Cardiac fibroblast (primary cell): ENCODE measurements at regions not wholly inside any gene's neighbourhood (a gene's known extent, or its start where the extent isn't known, plus 50 kb on each side); places are given as distances from the start of the nearest gene placed in this dataset.
"Not testable (repeated sequence)": the region's sequence is repeated elsewhere in the genome, so short reads cannot be mapped to it uniquely, and the experiment has no call there.

Source experiments
- DNase-seq, 2 donors: peaks; one replicate each; pipeline versions ENCODE4 v3.0.0 to v3.0.0-alpha.2; 2010; ENCODE audit warnings: low read depth in 2 of 2
- H3K4me3 ChIP-seq, 2 donors: replicated peaks in 1 of 2; 1 replicate in 1 of 2; 2 replicates in 1 of 2; pipeline ENCODE4 v1.5.1; 2011; ENCODE audit warnings: low read depth in 2 of 2, low read length in 2 of 2, mild to moderate bottlenecking in 2 of 2, moderate library complexity in 1 of 2
- TF ChIP-seq, protein P1 (sequence below): IDR thresholded peaks from one replicate; pipeline ENCODE4 v1.5.1; 2011; ENCODE audit warnings: low read depth, mild to moderate bottlenecking, low read length, inconsistent platforms

DNA sequence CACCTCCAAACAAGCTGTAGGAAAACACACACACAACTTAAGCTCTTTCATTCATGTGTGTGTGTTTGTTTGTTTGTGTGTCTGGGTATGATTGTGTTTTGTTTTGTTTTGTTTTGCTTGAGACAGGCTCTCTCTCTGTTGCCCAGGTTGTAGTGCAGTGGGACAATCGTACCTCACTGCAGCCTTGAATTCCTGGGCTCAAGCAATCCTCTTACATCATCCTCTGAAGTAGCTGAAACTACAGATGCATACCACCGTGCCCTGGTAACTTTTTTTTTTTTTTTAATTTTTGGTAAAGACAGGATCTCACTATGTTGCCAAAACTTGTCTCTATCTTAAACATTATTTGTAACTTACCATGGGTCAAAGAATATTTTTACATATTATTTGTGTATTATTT is 431.7 kb downstream of the SLITRK1 start:
- no peak overlapping the region for H3K4me3 ChIP-seq
- peak in 1 of 2 donors; percentile 7 for DNase-seq
- TF ChIP-seq, protein P1, sequence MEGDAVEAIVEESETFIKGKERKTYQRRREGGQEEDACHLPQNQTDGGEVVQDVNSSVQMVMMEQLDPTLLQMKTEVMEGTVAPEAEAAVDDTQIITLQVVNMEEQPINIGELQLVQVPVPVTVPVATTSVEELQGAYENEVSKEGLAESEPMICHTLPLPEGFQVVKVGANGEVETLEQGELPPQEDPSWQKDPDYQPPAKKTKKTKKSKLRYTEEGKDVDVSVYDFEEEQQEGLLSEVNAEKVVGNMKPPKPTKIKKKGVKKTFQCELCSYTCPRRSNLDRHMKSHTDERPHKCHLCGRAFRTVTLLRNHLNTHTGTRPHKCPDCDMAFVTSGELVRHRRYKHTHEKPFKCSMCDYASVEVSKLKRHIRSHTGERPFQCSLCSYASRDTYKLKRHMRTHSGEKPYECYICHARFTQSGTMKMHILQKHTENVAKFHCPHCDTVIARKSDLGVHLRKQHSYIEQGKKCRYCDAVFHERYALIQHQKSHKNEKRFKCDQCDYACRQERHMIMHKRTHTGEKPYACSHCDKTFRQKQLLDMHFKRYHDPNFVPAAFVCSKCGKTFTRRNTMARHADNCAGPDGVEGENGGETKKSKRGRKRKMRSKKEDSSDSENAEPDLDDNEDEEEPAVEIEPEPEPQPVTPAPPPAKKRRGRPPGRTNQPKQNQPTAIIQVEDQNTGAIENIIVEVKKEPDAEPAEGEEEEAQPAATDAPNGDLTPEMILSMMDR = no peak

DNA sequence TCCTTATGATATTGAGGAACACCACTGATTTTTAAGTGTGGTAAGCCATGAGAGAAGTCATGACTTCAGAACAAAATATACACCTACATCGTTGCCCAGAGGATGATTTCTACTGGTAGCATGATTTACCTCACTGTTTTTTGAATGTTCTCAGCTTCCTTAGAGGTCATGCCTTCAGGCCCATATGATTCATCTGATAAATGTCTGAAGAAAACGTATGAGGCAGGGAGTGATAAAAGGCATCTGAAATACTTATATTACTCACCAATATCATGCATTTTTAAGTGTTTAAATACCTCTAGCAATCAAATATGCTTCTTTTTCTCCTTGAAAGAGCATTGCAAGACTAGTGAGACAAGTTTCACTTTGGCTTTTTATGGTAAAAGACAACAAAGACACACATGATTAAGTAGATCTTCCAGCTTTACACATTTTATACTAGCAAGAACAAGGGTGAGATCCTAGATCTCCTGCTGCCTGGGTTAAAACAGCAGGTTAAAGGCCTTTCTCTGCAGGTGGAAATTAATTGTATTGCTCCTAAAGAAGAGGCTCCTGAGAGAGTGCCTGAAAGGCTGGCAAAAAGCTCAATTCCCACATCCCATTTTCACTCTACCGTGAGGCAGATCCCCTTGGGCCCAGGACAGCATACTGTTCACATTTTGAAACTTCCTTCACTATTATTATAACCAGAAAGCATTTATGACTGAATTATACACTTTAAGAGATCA is 432.4 kb downstream of the SLITRK1 start:
- TF ChIP-seq, protein P1 = no peak
- no peak overlapping the region for H3K4me3 ChIP-seq
- DNase-seq = peak; percentile 12 to 53

DNA sequence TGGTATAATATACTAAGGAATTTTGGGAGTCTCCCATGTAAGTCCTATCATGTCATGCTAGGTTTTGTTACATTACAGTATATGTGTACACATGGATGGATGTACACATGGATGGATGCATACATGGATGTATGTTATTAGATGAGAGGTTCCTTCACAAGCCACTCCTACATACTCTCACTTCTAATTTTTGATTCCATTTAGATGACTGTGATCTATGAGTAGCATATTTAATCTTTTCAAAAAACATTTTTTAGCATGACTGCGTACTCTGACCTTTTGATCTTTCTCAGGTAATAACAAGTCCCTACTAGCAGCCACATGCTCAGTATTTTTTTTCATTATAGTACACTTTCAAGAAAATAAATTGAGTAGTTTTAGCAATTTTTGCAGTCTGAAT is 441.8 kb downstream of the SLITRK1 start:
- TF ChIP-seq, protein P1 = no peak
- H3K4me3 ChIP-seq = no peak overlapping the region
- no peak for DNase-seq

DNA sequence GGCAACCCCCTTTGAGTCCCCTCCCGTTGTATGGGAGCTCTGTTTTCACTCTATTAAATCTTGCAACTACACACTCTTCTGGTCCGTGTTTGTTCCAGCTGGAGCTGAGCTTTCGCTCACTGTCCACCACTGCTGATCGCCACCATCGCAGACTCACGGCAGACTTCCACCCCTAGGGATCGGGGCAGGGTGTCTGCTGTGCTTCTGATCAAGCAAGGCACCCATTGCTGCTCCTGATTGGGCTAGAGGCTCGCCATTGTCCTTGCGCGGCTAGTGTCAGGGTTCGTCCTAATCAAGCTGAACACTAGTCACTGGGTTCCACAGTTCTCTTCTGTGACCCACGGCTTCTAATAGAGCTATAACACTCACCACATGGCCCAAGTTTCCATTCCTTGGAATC is 442.8 kb downstream of the SLITRK1 start:
- DNase-seq, H3K4me3 ChIP-seq: not testable (repeated sequence)

DNA sequence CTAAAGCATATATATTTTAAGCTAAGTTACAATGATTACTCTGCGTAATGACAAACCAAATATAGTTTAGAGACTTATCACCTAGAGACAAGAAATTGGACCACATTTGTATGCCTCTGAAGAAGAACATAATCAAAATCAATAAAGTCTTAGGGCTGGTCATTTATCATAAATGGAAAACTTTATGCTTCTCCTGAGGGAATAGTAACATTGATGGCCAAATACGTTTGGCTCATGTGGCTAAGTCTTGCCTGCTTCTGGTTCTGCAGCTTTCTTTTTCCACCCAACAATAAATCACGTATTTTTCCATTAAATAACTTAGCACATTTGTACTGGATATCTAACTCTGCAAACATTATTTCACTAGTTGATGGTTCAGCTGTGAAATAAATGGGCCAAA is 458.4 kb downstream of the SLITRK1 start:
- DNase-seq = no peak
- no peak overlapping the region for H3K4me3 ChIP-seq
- TF ChIP-seq, protein P1 = no peak

DNA sequence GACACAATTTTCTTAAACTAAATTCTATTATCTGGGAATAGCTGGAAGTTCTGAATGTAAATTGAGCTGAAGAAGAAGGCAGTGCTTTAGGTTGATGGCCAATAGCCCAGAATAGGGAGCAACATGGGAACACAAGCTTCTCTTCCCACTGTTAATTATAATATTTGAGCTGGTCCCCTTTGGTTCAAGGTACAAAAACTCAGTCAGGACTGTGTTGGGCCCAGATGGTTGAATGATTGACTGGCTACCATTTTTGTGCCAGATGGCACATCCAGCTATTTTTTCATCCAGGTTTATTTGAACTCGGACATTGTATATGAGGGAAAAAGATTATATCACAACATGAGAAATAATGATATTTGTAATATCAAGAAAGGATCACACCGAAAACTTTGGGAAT is 458.9 kb downstream of the SLITRK1 start:
- TF ChIP-seq, protein P1 = no peak
- no peak overlapping the region for H3K4me3 ChIP-seq
- no peak for DNase-seq

DNA sequence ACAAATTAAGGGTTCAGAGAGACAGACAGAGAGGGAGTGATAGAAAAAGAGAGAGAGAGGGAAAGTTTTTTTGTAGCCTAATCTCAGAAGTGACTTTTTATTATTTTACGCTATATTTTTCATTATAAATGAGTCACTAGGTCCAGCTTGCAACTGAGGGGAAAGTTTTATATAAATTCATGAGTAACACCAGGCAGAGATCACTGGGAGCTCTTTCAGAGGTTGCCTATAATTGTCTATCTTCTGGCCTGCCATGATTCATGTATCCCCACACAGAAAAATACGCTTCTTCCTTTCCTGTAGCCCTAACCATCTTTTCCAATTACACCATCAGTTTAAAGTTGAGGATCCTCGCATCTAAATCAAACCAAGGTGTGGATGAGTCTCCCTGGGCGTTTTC is 467.9 kb downstream of the SLITRK1 start:
- peak in 1 of 2 donors; percentile 1 for DNase-seq
- TF ChIP-seq, protein P1 = no peak
- no peak overlapping the region for H3K4me3 ChIP-seq
